ENCODE measurements at regions not wholly inside any gene's neighbourhood (a gene's known extent, or its start where the extent isn't known, plus 50 kb on each side); places are given as distances from the start of the nearest gene placed in this dataset.
"Not testable (repeated sequence)": the region's sequence is repeated elsewhere in the genome, so short reads cannot be mapped to it uniquely, and the experiment has no call there.

- DNase-seq: peak; percentile 63
- H3K9me3 Mint-ChIP-seq; intact Hi-C loops (cut with micrococcal nuclease); H3K27me3 Mint-ChIP-seq; H3K36me3 Mint-ChIP-seq (ENCODE audit: low read depth); H3K27ac Mint-ChIP-seq; H3K4me1 Mint-ChIP-seq: not testable (repeated sequence)
- H3K4me3 Mint-ChIP-seq: peak overlapping the region; percentile 41
Observed at GRCh38 chr1:146413911-146414310, 185.1 kb upstream of the NOTCH2NLA start.

GRCh38 chr1:146411923-146412322 is 183.1 kb upstream of the NOTCH2NLA start:
- H3K27me3 Mint-ChIP-seq; H3K36me3 Mint-ChIP-seq (ENCODE audit: low read depth); intact Hi-C loops (cut with micrococcal nuclease); H3K4me1 Mint-ChIP-seq; H3K9me3 Mint-ChIP-seq: not testable (repeated sequence)
- DNase-seq: peak; percentile 89
- H3K4me3 Mint-ChIP-seq: peak overlapping the region; percentile 59
- peak overlapping the region; percentile 70 for H3K27ac Mint-ChIP-seq

- H3K36me3 Mint-ChIP-seq (ENCODE audit: low read depth): not testable (repeated sequence)
- peak overlapping the region; percentile 62 for H3K4me3 Mint-ChIP-seq
Observed at GRCh38 chr1:146409817-146410441, 181.1 kb upstream of the NOTCH2NLA start.

GRCh38 chr1:146409116-146409801 is 180.4 kb upstream of the NOTCH2NLA start:
- DNase-seq: peak; percentile 69
- H3K27me3 Mint-ChIP-seq; H3K36me3 Mint-ChIP-seq (ENCODE audit: low read depth); H3K9me3 Mint-ChIP-seq; H3K4me1 Mint-ChIP-seq; intact Hi-C loops (cut with micrococcal nuclease): not testable (repeated sequence)
- H3K27ac Mint-ChIP-seq: peak overlapping the region; percentile 90
- peak overlapping the region; percentile 62 for H3K4me3 Mint-ChIP-seq

More at GRCh38 chr1:146409817-146410441, 181.1 kb upstream of the NOTCH2NLA start:
- intact Hi-C loops (cut with micrococcal nuclease); H3K27me3 Mint-ChIP-seq; H3K4me1 Mint-ChIP-seq; H3K9me3 Mint-ChIP-seq: not testable (repeated sequence)
- H3K27ac Mint-ChIP-seq: peak overlapping the region; percentile 90
- DNase-seq: peak; percentile 78

GRCh38 chr1:146401281-146401825 is 172.5 kb upstream of the NOTCH2NLA start:
- Mint-ChIP-seq H3K4me1 (peaks cover 22% of the 10 kb centered on the region), H3K27ac (peak overlapping the region; percentile 86), H3K4me3 (peak overlapping the region; percentile 56)
- H3K36me3 Mint-ChIP-seq (ENCODE audit: low read depth); H3K9me3 Mint-ChIP-seq; intact Hi-C loops (cut with micrococcal nuclease); H3K27me3 Mint-ChIP-seq: not testable (repeated sequence)
- peak; percentile 77 for DNase-seq

- H3K36me3 Mint-ChIP-seq (ENCODE audit: low read depth); H3K9me3 Mint-ChIP-seq; H3K27me3 Mint-ChIP-seq; intact Hi-C loops (cut with micrococcal nuclease): not testable (repeated sequence)
- DNase-seq: peak; percentile 67
- Mint-ChIP-seq H3K4me3 (peak overlapping the region; percentile 56), H3K27ac (peak overlapping the region; percentile 91), H3K4me1 (peaks cover 22% of the 10 kb centered on the region)
Observed at GRCh38 chr1:146400173-146401121, 171.6 kb upstream of the NOTCH2NLA start.

- H3K9me3 Mint-ChIP-seq; H3K36me3 Mint-ChIP-seq (ENCODE audit: low read depth); H3K4me3 Mint-ChIP-seq; intact Hi-C loops (cut with micrococcal nuclease); H3K27me3 Mint-ChIP-seq: not testable (repeated sequence)
- H3K4me1 Mint-ChIP-seq: peaks cover 22% of the 10 kb centered on the region
- peak overlapping the region; percentile 62 for H3K27ac Mint-ChIP-seq
- peak; percentile 64 for DNase-seq
Observed at GRCh38 chr1:146399225-146399624, 170.4 kb upstream of the NOTCH2NLA start.

GRCh38 chr1:146396801-146397200 is 168.0 kb upstream of the NOTCH2NLA start:
- H3K9me3 Mint-ChIP-seq; intact Hi-C loops (cut with micrococcal nuclease); H3K4me3 Mint-ChIP-seq; H3K27ac Mint-ChIP-seq; DNase-seq; H3K36me3 Mint-ChIP-seq (ENCODE audit: low read depth); H3K27me3 Mint-ChIP-seq: not testable (repeated sequence)
- peaks cover 20% of the 10 kb centered on the region for H3K4me1 Mint-ChIP-seq

- H3K4me3 Mint-ChIP-seq; DNase-seq; H3K27me3 Mint-ChIP-seq; intact Hi-C loops (cut with micrococcal nuclease); H3K27ac Mint-ChIP-seq; H3K9me3 Mint-ChIP-seq; H3K36me3 Mint-ChIP-seq (ENCODE audit: low read depth): not testable (repeated sequence)
- H3K4me1 Mint-ChIP-seq: peaks cover 15% of the 10 kb centered on the region
Observed at GRCh38 chr1:146396242-146396641, 167.4 kb upstream of the NOTCH2NLA start.

GRCh38 chr1:146393796-146394195 is 165.0 kb upstream of the NOTCH2NLA start:
- H3K9me3 Mint-ChIP-seq; H3K4me1 Mint-ChIP-seq; H3K36me3 Mint-ChIP-seq (ENCODE audit: low read depth): not testable (repeated sequence)

GRCh38 chr1:146393154-146393553 is 164.3 kb upstream of the NOTCH2NLA start:
- H3K27me3 Mint-ChIP-seq, H3K9me3 Mint-ChIP-seq, H3K27ac Mint-ChIP-seq: not testable (repeated sequence)

More at GRCh38 chr1:146393796-146394195, 165.0 kb upstream of the NOTCH2NLA start:
- intact Hi-C loops (cut with micrococcal nuclease); DNase-seq; H3K27ac Mint-ChIP-seq; H3K4me3 Mint-ChIP-seq; H3K27me3 Mint-ChIP-seq: not testable (repeated sequence)

GRCh38 chr1:146389178-146389577 is 160.4 kb upstream of the NOTCH2NLA start:
- DNase-seq: peak; percentile 52
- H3K36me3 Mint-ChIP-seq (ENCODE audit: low read depth); H3K27me3 Mint-ChIP-seq; H3K4me3 Mint-ChIP-seq; intact Hi-C loops (cut with micrococcal nuclease); H3K27ac Mint-ChIP-seq; H3K9me3 Mint-ChIP-seq: not testable (repeated sequence)
- H3K4me1 Mint-ChIP-seq: peaks cover 10% of the 10 kb centered on the region

More at GRCh38 chr1:146393154-146393553, 164.3 kb upstream of the NOTCH2NLA start:
- H3K36me3 Mint-ChIP-seq (ENCODE audit: low read depth); DNase-seq; intact Hi-C loops (cut with micrococcal nuclease); H3K4me3 Mint-ChIP-seq; H3K4me1 Mint-ChIP-seq: not testable (repeated sequence)

- H3K36me3 Mint-ChIP-seq (ENCODE audit: low read depth); H3K27me3 Mint-ChIP-seq; intact Hi-C loops (cut with micrococcal nuclease); H3K9me3 Mint-ChIP-seq: not testable (repeated sequence)
- DNase-seq: peak; percentile 70
- H3K4me3 Mint-ChIP-seq: peak overlapping the region; percentile 92
- peaks cover 10% of the 10 kb centered on the region for H3K4me1 Mint-ChIP-seq
- peak overlapping the region; percentile 100 for H3K27ac Mint-ChIP-seq
Observed at GRCh38 chr1:146387750-146388469, 159.1 kb upstream of the NOTCH2NLA start.
